ENCODE measurements at regions not wholly inside any gene's neighbourhood (a gene's known extent, or its start where the extent isn't known, plus 50 kb on each side); places are given as distances from the start of the nearest gene placed in this dataset.
A peak's percentile ranks its signal among the peaks of the same experiment; 100 is the strongest.
"Not testable (repeated sequence)": the region's sequence is repeated elsewhere in the genome, so short reads cannot be mapped to it uniquely, and the experiment has no call there.

DNA sequence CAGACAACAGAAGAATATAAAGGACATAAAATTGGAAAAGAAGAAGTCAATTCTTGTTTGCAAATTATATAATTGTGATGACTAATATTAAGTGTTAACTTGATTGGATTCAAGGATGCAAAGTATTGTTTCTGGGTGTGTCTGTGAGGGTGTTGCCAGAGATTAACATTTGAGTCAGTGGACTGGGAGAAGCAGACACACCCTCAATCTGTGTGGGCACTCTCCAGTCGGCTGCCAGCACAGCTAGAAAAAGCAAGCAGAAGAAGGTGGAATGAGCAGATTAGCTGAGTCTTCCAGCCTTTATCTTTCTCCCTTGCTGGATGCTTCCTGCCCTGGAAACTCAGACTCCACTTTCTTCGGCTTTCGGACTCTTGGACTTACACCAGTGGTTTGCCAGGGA is 51.7 kb downstream of the UBE2NL start:
- DNase-seq (ENCODE audit: low spot score): no peak

DNA sequence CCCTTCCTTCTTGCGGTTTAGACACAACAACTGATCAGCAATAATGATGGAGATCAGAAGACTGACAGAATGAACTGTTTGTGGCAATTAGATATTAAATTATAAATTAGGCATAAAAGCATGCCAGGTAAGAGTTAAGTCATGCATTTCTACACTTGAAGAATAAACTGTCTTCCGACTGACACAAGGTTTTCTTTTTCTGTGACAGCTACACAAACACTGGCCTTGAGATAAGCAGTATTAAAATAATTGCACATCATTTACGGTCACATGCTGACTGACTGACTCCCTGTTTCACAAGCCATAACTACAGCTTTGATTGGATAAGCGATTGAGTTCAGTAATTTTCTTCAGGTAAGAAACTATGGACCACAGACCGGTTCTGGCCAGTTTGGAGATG is 56.2 kb downstream of the UBE2NL start:
- DNase-seq (ENCODE audit: low spot score): no peak

DNA sequence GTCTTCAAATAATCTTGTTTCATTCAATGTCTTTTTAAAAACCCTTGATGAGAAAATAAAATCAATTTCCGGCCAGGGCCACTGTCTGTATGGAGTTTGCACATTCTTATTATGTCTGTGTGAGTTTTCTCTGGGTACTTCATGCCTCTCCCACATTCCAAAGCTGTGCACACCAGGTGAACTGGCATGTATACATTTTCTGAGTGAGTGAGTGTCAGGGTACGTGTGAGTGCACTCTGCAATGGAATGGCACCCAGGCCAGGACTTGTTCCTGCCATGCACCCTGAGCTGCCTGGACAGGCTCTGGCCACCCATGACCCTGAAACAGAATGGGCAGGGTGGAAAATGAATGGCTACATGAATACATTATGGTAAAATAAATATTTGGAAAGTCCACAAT is 61.3 kb downstream of the UBE2NL start:
- DNase-seq (ENCODE audit: low spot score): no peak

DNA sequence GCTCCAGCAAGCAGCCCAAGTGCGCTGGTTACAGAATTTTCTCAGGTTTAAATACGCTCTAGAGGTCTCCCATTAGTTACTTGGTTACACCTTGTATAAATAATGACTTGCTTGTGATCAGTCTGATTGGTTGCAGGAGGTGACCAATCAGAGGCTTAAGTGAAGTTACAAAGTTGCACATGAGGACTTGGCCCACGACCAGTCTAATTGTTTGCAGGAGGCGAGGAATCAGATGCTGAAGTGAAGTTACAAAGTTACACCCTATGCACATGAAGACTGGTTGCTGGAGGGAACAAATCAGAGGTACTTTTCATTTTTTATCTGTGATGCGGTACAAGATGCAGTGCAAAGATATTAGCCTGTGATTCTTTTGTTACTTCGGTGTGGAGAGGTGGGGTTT is 80.7 kb downstream of the UBE2NL start:
- DNase-seq (ENCODE audit: low spot score): no peak

DNA sequence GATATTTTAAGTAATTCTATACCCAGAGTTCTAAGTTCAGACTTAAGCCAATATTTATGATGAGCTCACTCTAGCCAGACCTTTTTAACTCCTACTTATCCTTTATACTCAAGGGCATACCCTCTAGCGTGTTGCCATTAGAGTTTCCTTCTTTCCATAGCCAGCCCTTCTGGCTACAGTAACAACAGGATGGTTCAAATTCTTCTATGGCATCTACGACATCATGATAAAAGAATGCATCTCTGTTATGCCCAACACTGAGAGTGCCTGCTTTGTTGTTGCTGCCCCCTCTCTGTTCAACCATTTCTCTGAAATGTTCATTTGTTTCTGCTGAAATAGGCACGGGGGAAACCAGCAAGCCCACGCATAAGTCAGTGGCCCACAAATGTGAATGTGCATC is 104.5 kb downstream of the UBE2NL start:
- DNase-seq (ENCODE audit: low spot score): no peak

DNA sequence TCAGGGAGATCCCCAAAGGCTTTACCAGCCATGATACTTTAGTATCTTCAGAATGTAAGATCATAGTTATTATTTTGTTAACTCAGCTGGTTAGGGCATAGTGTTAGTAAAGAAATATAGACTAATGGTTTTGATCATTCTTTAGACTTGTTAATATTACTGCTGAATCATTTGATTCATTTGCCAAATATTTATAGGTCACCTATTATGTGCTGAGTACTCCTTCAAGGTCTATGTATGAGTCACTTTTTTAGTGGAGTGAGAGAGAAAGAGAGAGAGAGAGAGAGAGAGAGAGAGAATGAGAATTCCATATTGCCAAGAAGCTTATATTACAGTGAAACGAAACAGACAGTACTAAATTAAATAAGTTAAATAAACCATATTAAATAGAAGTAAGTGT is 110.3 kb downstream of the UBE2NL start:
- no peak for DNase-seq (ENCODE audit: low spot score)

DNA sequence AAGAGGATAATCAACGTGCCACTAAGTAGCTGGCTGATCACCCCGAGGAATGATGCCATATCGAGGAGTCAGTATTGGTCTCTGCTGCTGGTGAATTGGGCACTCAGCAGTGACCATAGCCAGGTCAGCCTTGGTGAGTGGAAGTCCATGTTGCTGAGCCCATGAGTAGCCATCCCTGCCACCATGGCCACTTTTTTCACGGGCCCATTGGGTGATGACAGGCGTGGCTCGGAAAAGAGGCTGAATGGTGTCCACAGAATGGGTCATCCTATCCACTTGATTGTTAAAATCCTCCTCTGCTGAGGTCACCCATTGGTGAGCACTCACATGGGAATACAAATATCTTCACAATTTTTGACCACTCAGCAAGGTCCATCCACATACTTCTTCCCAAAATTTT is 114.4 kb downstream of the UBE2NL start:
- no peak for DNase-seq (ENCODE audit: low spot score)

DNA sequence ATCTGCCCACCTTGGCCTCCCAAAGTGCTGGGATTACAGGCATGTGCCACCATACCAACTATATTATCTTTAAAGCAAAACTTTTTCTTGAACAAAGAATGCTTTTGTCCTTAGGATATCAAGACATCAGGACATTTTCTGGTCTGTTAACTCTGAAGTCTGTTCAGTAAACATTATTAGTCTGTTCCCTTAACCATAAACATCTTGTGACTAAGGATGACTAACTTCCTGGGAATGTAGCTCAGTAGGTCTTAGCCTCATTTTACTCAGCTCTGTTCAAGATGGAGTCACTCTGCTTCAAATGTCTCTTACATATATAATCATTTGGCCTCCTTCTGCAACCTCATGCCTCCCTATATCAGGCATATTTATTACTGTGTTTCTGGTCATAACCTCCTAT is 122.9 kb downstream of the UBE2NL start:
- peak; percentile 0 for DNase-seq (ENCODE audit: low spot score)

DNA sequence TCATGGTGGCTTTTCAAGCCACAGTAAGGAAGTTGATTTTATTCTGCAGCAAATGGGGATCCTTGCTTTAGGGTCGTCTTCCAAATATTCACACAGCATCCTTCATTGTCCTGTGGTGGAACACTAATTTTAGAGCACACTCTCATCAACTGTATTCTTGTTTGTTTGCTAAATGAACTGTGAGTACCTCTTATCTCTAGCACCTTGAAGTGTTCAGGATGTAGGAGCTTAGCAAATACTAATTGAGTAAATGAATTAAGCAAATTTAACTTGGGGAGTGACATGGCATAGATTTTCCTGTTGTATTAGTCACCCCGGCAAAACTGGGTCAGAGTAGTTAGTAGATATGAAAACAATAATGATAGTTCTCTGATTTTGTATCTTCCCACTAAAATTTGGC is 156.9 kb downstream of the UBE2NL start:
- DNase-seq (ENCODE audit: low spot score): no peak

DNA sequence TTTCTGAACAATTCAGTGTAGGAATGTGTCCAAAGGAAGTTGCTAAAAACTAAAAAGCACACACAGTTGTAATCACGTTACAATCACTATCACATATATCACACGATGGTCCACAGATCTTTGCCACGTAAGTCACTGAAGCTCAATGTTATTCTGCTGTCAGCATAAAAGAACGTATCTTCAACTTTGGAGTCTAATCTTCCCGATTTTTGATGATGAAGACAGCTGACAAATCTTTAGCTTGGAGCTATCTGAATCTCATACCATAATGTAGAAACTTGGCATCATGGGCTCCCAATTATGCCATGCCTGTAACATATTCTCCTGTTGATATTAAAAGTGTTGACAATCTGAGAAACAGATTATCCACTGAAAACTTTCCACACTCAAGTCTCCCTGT is 158.4 kb downstream of the UBE2NL start:
- DNase-seq (ENCODE audit: low spot score): no peak

DNA sequence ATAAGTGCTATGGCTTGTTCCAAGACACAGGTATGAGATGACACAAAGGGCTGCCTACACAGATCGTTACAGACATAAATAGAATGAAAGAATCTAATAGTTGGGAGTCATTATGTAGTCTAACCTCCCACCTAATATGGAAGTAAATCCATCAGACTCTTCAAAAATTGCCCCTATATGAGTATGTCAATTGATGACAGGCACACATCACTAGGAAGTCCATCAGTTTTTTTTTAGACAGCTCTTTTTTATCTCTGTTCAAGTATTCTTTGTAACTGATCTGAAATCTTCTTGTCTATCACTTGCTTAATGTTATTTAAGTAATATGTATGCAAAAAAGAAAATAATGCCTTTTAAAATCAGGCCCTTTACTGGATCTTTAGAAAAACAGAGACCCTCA is 191.6 kb downstream of the UBE2NL start:
- DNase-seq (ENCODE audit: low spot score): no peak

DNA sequence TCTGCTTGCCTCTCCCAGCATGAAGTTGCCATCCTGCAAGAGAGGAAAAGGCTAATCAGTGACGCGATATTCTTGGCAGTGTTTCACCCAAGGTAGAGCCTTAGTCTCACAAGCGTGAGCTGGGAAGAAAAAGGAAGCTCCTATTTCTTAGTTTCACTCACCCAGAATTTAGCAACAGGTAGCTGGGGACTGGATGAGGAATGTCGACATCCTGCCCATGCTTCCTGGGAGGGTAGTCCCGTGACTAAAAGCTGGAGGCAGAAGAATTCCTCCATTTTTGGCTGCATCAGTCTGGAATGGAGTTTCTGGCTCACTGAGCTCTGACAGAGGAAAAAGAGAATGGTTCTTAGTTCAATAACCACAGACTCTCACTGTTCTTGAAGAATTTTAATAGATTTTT is 198.4 kb downstream of the UBE2NL start:
- DNase-seq (ENCODE audit: low spot score): not testable (repeated sequence)

DNA sequence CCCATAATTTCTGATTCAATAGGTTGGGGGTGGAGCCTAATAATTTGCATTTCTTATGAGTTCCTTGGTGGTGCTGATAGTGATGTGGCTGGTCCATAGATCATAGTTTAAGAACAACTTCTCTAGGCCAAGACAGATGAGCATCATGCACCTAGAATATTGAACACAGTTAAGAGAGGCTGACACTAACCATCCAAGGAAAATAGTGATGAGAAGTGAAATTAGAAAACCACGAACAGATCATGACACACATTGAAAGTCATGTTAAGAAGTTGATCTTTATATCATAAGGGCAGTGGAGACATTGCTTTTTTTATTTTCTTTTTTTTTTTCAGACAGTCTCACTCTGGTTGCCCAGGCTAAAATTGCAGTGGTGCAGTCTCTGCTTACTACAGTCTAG is 205.8 kb downstream of the UBE2NL start:
- not testable (repeated sequence) for DNase-seq (ENCODE audit: low spot score)

DNA sequence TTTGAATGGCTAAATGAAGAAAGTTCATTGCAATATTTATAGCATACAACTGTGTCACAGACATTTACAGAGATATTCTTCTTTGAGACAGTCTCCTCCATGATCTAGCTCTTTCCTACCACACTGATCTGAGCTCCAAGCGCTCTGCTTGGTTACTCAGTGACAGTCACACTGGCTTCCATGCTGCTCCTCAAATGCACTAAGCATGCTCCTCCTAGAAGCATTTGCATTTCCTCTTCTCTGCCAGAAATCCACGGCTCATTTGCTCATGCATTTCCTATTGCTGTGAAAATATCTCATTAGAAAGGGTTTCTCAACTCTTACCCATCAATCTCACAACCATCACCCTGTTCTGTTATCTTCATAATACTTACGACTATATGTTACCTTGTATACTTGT is 208.2 kb downstream of the UBE2NL start:
- not testable (repeated sequence) for DNase-seq (ENCODE audit: low spot score)

DNA sequence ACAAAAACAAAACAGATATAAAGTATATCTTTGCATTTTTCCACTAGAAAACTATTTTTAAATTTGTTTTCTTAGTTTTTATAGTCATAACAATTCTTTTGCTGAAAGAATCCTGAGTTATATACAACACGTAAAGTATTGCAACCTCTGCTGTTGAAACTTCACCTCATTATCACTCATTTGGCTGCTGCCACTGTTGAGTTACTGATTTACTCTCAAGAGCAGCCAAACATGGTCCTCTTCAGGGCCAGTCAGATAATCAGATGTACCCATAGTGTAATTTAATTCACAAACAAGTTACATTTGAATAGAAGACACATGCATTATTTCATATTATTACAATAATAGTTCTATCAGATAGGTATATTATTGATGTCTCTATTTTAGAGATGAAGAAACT is 235.6 kb downstream of the UBE2NL start:
- not testable (repeated sequence) for DNase-seq (ENCODE audit: low spot score)

DNA sequence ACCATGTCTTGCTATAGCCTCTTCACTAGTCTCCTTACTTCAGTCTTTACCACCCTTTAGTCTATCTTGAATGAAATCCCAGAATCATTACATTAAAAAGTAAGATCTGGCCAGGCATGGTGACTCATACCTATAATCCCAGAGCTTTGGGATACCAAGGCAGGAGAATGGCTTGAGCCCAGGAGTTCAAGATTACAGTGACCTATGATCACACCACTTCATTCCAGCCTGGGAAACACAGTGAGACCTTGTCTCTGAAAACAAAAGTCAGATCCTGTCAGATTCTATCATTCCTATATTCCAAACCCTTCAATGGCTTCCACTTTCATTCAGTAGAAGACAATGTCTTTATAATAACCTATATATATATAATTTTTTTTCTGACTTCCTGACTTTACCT is 237.7 kb downstream of the UBE2NL start:
- DNase-seq (ENCODE audit: low spot score): not testable (repeated sequence)

DNA sequence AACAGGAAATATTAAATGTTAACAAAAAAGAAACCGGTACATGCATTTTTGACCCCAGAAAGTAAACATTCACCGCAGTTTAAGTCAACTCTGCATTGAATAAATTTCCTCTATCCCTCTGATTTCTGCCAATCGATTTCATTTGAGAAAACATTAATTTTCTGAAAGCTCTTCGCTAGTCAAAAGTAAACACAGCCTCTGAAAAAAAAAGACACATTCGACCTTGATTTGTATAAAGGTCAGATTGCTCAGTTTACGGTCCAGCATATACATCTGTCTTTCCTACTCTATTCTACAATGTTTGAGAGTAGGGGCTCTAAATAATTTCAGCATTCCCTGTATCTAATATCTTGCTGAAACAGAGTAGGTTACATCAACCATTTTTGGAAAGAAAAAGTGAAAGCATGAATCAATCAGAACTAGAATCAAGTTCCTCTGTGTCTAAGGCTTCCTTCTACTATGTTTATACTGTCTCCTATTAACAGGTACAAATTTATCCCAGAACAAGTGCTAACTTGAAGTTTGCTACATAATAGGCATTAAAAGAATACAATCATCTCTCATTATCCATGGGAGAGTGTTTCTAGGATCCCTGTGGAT is 243.8 kb downstream of the UBE2NL start:
- DNase-seq (ENCODE audit: low spot score): not testable (repeated sequence)

DNA sequence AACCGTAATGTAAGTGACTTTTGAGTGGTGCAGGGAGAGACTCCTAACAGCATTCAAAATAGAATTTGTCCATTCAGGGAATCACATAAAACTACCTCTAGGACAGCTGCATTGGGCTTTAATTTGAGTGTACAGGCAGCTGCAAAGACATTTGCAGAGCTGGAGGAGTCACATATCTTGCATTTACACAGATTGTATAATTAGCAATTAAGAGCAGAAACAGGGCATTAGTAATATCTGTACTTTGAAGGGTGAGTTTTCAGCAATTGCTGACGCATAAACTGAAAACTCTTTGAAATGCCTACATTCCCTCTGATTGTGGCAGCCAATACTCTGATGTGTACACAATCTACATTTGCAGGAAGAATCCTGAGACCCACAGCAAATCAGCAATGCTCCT is 245.6 kb downstream of the UBE2NL start:
- DNase-seq (ENCODE audit: low spot score): not testable (repeated sequence)

DNA sequence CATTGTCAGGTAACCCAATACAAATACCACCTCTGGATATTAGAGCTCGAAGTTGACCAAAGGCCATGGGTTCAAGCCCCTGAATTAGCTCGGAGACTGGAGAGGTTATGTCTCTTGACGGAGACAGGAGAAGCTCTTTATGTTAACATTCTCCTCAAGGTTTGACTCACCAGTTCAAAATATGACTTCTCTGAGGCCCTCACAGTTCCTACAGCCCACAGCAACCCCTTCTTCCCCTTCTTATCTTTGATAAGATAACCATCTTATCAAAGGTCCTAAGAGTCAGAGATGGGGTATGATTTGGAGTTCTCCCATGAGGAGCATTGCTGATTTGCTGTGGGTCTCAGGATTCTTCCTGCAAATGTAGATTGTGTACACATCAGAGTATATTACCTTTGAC is 246.6 kb downstream of the UBE2NL start:
- not testable (repeated sequence) for DNase-seq (ENCODE audit: low spot score)

DNA sequence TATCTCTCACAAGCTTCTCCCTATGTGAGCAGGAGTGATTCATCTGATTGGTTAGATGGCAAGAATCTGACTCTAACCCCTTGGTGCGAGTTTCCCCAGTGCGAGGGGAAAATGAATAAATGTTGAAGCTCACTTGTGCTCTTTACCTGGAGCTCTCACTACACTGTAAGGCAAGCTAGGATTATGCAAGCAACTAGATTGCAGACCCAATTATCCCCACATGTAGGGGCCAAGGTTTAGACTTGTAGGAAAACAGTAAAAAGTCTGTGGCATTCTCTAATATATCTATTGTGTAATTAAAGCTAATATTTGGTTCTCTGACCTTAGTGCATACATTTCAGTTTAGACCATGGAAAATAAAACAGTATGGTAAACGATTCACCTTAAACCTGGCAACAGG is 247.2 kb downstream of the UBE2NL start:
- not testable (repeated sequence) for DNase-seq (ENCODE audit: low spot score)

DNA sequence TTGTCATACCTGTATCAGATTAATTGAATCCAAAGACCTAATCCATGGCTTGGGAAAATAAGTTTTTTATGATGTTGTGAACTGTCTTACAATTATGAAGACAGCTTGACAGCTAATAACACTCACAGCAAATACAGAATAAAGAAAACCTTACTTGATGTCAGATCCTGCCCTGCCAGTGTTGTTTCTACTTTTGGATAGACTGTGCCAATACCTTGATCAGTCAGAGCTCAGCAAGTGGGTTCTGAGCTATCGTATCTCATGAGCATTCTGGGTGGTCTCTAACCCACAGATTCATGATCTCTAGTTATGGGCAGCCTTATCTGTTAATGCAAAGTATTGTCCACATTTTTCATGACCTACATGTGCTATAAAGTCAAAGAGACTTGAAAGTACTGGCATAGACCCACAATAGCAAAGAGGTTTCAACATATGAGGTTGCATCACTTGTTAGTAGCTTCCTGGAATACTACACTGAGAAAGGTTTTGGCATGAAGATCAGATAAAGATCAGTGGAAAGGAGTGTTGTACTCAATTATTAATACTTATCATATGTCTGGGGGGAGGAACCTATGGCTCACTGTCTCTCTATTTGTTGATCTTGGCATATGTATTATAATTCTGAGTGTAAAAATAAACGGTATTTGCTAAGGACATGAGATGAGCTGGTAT is 250.7 kb downstream of the UBE2NL start:
- not testable (repeated sequence) for DNase-seq (ENCODE audit: low spot score)

DNA sequence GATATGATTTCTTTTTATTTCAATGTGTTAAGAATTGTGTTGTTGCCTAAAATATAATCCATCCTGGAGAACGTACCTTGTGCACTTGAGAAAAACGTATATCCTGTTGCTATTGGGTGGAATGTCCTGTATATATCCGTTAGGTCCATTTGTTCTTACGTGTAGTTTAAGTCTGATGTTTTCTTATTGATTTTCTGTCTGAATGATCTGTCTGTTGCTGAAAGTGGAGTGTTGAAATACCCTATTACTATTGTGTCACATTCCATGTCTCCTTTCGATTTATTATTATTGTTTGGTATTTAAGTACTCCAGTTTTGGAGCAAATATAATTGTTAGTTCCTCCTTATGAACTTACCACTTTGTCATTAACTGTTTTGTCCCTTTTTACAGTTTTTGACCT is 270.6 kb downstream of the UBE2NL start:
- DNase-seq (ENCODE audit: low spot score): not testable (repeated sequence)

DNA sequence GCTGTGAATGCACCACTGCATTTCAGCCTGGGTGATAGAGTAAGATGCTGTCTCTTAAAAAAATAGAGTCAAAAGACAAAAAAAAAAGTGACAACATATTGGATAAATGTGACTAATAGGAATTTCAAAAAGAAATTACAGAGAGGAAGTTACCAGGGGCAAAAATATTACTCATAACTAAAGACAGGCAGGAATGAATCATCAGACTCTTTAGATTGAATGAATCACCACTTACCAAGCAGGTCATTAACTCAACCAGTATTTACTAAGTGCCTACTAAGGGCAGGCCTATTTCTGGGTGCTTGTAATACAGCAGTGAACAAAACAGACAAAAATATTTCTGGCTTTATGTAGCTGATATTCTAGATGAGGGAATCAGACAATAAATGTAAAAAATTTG is 301.3 kb downstream of the UBE2NL start:
- DNase-seq (ENCODE audit: low spot score): not testable (repeated sequence)

DNA sequence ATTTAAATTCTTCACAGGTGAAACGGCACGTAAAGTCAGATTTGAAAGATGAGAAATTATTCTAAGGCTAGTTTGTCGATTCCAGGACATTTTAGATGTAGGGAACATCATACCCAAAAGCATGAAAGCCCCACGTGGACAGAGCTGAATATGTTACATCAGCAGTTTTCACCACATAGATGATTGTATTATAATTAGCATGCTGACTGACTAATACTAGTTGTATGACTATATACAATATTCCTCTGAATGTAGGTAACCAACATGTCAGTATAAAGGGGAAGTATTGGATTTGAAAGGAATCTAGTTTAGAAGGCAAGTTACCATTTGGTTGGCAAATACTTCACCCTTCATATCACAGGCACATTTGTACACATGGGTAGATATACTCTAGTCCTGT is 304.6 kb downstream of the UBE2NL start:
- not testable (repeated sequence) for DNase-seq (ENCODE audit: low spot score)

Measured in LoVo (cell line).